ENCODE measurements at regions not wholly inside any gene's neighbourhood (a gene's known extent, or its start where the extent isn't known, plus 50 kb on each side); places are given as distances from the start of the nearest gene placed in this dataset.

GRCh38 chrX:63835361-63835760 is 50.3 kb upstream of the ARHGEF9 start (continued):
- no peak for TF ChIP-seq ZNF462 (CRISPR knock-in tag; IDR thresholded peaks at IDR 0.05)
- TF ChIP-seq EZH2 (IDR thresholded peaks at IDR 0.05; ENCODE audit: low read depth, unreplicated experiment), result no peak
- TF ChIP-seq STAT1 (IDR thresholded peaks at IDR 0.05; ENCODE audit: unreplicated experiment), result no peak
